IMR-90 (cell line): ENCODE measurements at regions not wholly inside any gene's neighbourhood (a gene's known extent, or its start where the extent isn't known, plus 50 kb on each side); places are given as distances from the start of the nearest gene placed in this dataset.

Experiments used
- BHLHE40 ChIP-seq: fragments of 150-350 bp; IDR thresholded peaks from 2 replicates; pipeline ENCODE4 v1.6.1; 2016; ENCODE audit warnings: mild to moderate bottlenecking, low read depth, low read length
- CEBPB ChIP-seq: IDR thresholded peaks from 2 replicates; pipeline ENCODE4 v1.6.1; 2012; ENCODE audit warnings: low read depth, low read length, improper control_type of control experiment
- CTCF ChIP-seq: conservative IDR thresholded peaks from 2 replicates; pipeline ENCODE4 v1.5.1; 2012; ENCODE audit warnings: mild to moderate bottlenecking, low read depth, low read length, improper control_type of control experiment
- NFE2L2 ChIP-seq: fragments of 150-350 bp; IDR thresholded peaks from 2 replicates; pipeline ENCODE4 v1.6.1; 2016; ENCODE audit warnings: low read depth, mild to moderate bottlenecking, low read length
- POLR2A ChIP-seq: IDR thresholded peaks from 2 replicates; pipeline ENCODE4 v1.6.1; 2012; ENCODE audit warnings: mild to moderate bottlenecking, low read depth, low read length
- RAD21 ChIP-seq: IDR thresholded peaks from 2 replicates; pipeline ENCODE4 v1.6.1; 2012; ENCODE audit warnings: low read length, improper control_type of control experiment
- RCOR1 ChIP-seq: IDR thresholded peaks from 2 replicates; pipeline ENCODE4 v1.6.1; 2012; ENCODE audit warnings: mild to moderate bottlenecking, low read length, improper control_type of control experiment; ENCODE audit not compliant: insufficient replicate concordance
- SMC3 ChIP-seq: fragments of 150-350 bp; IDR thresholded peaks from 2 replicates; pipeline ENCODE4 v1.6.1; 2016; ENCODE audit warnings: low read depth, mild to moderate bottlenecking, antibody characterized with exemption, low read length, moderate library complexity
- USF2 ChIP-seq: fragments of 150-350 bp; IDR thresholded peaks from 2 replicates; pipeline ENCODE4 v1.6.1; 2017; ENCODE audit warnings: mild to moderate bottlenecking, antibody characterized with exemption, low read length, low read depth

- TF ChIP-seq CTCF (no peak), SMC3 (no peak), POLR2A (no peak), USF2 (no peak), RCOR1 (no peak), NFE2L2 (no peak), BHLHE40 (no peak), RAD21 (no peak), CEBPB (no peak)
Observed at GRCh38 chr18:76213991-76214390, 281.1 kb downstream of the ZNF516 start.
